WERI-Rb-1 (cell line): ENCODE measurements at regions not wholly inside any gene's neighbourhood (a gene's known extent, or its start where the extent isn't known, plus 50 kb on each side); places are given as distances from the start of the nearest gene placed in this dataset.
"Not testable (repeated sequence)": the region's sequence is repeated elsewhere in the genome, so short reads cannot be mapped to it uniquely, and the experiment has no call there.

Experiments used
- DNase-seq: peaks from one replicate; pipeline ENCODE4 v3.0.0-alpha.2; 2020
- H3K27ac ChIP-seq: fragments of 250-450 bp; sonication (Bioruptor Pico); 2 replicates; pipeline ENCODE4 v1.5.1; 2020; ENCODE audit warnings: mild to moderate bottlenecking, moderate library complexity
- H3K27me3 ChIP-seq: fragments of 250-450 bp; sonication (Bioruptor Pico); 2 replicates; pipeline ENCODE4 v1.5.1; 2021; ENCODE audit warnings: mild to moderate bottlenecking, low read depth, moderate library complexity; ENCODE audit not compliant: insufficient read depth, severe bottlenecking
- H3K36me3 ChIP-seq: fragments of 250-450 bp; sonication (Bioruptor Pico); 2 replicates; pipeline ENCODE4 v1.5.1; 2020; ENCODE audit warnings: mild to moderate bottlenecking, moderate library complexity
- H3K4me3 ChIP-seq: 2 replicates; pipeline ENCODE4 v1.5.1; 2011; ENCODE audit warnings: low read depth, mild to moderate bottlenecking, control low read depth, low read length
- H3K9me3 ChIP-seq: fragments of 250-450 bp; sonication (Bioruptor Pico); 2 replicates; pipeline ENCODE4 v1.5.1; 2021; ENCODE audit warnings: mild to moderate bottlenecking, moderate library complexity; ENCODE audit not compliant: severe bottlenecking
- TF ChIP-seq, protein P1 (sequence below): IDR thresholded peaks from 2 replicates; pipeline ENCODE4 v1.5.1; 2011; ENCODE audit warnings: low read depth, mild to moderate bottlenecking, control low read depth, inconsistent platforms, low read length

DNA sequence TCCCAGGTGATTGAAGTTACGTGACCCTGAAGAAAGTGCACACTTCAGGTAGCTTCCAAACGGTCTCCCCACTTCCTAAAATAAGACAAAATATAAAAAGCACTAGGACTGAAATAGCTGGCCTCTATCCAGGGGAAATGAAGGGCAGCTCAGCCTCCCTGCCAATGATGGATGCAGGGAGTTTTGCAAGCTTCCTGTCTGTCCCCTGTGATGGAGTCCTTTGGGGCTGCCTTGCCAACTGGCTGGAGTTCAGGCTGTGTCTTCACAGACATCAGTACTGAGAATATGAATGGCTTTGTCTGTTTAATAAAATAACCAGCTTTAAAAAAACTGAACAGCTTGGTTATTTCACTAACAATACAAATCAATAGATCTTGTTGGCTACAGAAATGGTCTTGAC lies 101.4 kb upstream of the GPR12 start:
- H3K9me3 ChIP-seq: peaks cover 2% of the 10 kb centered on the region
- no peak overlapping the region for H3K4me3 ChIP-seq
- DNase-seq: no peak
- peaks cover 13% of the 10 kb centered on the region for H3K27me3 ChIP-seq
- H3K27ac ChIP-seq: no peak overlapping the region
- TF ChIP-seq, protein P1, sequence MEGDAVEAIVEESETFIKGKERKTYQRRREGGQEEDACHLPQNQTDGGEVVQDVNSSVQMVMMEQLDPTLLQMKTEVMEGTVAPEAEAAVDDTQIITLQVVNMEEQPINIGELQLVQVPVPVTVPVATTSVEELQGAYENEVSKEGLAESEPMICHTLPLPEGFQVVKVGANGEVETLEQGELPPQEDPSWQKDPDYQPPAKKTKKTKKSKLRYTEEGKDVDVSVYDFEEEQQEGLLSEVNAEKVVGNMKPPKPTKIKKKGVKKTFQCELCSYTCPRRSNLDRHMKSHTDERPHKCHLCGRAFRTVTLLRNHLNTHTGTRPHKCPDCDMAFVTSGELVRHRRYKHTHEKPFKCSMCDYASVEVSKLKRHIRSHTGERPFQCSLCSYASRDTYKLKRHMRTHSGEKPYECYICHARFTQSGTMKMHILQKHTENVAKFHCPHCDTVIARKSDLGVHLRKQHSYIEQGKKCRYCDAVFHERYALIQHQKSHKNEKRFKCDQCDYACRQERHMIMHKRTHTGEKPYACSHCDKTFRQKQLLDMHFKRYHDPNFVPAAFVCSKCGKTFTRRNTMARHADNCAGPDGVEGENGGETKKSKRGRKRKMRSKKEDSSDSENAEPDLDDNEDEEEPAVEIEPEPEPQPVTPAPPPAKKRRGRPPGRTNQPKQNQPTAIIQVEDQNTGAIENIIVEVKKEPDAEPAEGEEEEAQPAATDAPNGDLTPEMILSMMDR: no peak
- no peaks in the 10 kb centered on the region for H3K36me3 ChIP-seq

DNA sequence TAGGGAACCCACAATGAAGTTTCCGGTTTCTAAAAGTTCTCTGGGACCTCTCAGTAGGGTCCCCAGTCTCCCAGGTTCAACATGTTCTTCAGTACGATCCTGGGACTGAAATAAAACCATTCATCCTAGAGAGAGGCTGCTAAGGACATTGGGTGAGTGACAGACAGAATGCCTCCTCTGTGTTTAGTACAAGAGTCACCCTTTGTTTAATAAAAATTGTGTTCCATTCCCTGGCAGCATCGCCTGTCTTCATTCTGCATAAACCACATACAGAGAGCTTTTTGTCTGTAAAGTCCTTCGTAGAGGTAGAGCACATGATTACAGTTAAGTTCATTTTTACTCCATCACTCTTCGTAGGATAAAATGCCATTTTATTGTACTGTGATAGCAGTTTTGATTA lies 95.3 kb upstream of the GPR12 start:
- TF ChIP-seq, protein P1: no peak
- no peak overlapping the region for H3K4me3 ChIP-seq
- H3K27ac ChIP-seq: no peak overlapping the region
- H3K9me3 ChIP-seq: no peaks in the 10 kb centered on the region
- no peaks in the 10 kb centered on the region for H3K36me3 ChIP-seq
- H3K27me3 ChIP-seq: no peaks in the 10 kb centered on the region
- no peak for DNase-seq

DNA sequence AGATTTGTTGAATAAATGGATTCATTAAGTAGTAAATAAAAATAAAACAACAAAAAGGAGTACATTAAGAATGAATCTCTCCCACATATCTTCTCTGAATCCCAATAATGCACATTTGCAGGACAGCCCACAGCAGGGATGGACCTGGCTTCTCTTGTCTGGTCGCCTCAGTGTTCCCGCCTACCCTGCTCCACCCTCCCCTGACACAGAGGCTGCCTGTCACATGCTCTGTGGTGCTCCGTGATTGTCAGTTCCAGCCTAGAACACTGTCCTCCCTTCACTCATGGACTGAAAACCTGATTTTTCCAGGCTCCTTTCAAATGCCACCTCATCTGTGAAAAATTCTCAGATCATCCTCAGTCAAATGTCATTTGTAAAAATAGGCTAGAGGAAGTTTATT lies 94.5 kb upstream of the GPR12 start:
- DNase-seq: no peak
- Histone ChIP-seq H3K27me3 (no peaks in the 10 kb centered on the region), H3K9me3 (no peaks in the 10 kb centered on the region), H3K36me3 (no peaks in the 10 kb centered on the region), H3K4me3 (no peak overlapping the region), H3K27ac (no peak overlapping the region)
- TF ChIP-seq, protein P1: no peak

DNA sequence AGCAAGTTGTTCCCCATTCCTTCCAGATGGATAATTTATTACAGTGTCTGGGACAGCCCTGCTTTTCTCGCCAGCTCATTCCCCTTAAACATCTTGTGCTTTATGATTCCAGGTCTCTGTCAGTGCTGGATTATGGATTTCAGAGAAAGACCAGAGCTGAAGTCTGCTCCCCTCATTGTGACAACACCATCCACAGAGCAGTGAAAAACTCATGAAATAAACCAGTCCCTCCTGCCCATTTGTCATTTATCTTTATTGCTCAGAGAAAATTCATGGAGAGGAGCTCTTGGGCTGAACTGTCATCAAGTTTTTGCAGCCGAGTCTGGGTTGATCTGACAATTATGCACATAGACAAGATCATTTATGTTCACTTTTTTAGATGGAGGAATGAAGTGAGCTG lies 92.7 kb upstream of the GPR12 start:
- Histone ChIP-seq H3K4me3 (no peak overlapping the region), H3K36me3 (no peaks in the 10 kb centered on the region), H3K27ac (no peak overlapping the region), H3K9me3 (no peaks in the 10 kb centered on the region), H3K27me3 (no peaks in the 10 kb centered on the region)
- TF ChIP-seq, protein P1: no peak
- no peak for DNase-seq

DNA sequence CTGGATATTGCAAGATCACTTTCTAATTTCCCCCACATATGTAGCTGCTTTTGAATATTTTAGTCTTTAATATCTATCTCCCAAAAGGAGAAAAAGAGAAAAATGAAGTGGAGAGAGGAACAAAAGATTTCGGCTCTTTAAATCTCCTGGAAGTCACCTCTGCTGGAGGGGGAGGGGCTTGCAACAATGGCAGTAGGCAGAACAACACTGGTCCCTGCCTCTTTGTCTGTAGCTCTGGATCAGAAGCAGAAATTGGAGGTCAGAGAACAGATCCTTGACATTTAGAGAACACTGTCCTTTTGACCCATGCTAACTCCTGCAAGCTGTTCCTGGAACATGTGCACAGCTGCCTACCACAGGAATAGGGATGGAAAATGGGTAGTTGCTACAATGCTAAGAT lies 86.7 kb upstream of the GPR12 start:
- Histone ChIP-seq H3K36me3 (no peaks in the 10 kb centered on the region), H3K27me3 (no peaks in the 10 kb centered on the region), H3K4me3 (no peak overlapping the region), H3K9me3 (no peaks in the 10 kb centered on the region), H3K27ac (no peak overlapping the region)
- TF ChIP-seq, protein P1: no peak
- DNase-seq: no peak

DNA sequence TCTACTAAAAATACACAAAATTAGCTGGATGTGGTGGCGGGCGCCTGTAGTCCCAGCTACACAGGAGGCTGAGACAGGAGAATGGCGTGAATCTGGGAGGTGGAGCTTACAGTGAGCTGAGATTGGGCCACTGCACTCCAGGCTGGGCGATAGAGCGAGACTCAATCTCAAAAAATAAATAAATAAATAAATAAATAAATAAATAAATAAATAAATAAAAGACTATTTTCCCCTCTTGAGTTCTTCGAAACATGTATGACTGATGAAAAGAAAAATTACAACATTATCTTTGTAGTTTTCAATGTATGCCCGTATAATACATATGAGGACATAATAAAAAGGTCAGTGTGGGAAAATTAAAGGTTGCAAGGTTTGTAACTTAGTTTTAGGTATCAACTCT lies 84.5 kb upstream of the GPR12 start:
- not testable (repeated sequence) for DNase-seq, H3K9me3 ChIP-seq, H3K36me3 ChIP-seq, H3K4me3 ChIP-seq, H3K27ac ChIP-seq, H3K27me3 ChIP-seq
